HUES48 (cell line): ENCODE measurements at regions not wholly inside any gene's neighbourhood (a gene's known extent, or its start where the extent isn't known, plus 50 kb on each side); places are given as distances from the start of the nearest gene placed in this dataset.

ENCODE experiments used
- H3K27ac ChIP-seq: one replicate; pipeline ENCODE4 v1.7.0; 2013; ENCODE audit warnings: low read depth, low read length, inconsistent platforms
- H3K27me3 ChIP-seq: 2 replicates; pipeline ENCODE4 v1.6.1; 2013; ENCODE audit warnings: mild to moderate bottlenecking, low read length; ENCODE audit not compliant: control insufficient read depth, insufficient read depth
- H3K36me3 ChIP-seq: 2 replicates; pipeline ENCODE4 v1.6.1; 2013; ENCODE audit warnings: low read length; ENCODE audit not compliant: control insufficient read depth, insufficient read depth
- H3K4me1 ChIP-seq: 2 replicates; pipeline ENCODE4 v1.6.1; 2013; ENCODE audit warnings: mild to moderate bottlenecking, low read length; ENCODE audit not compliant: control insufficient read depth, insufficient read depth
- H3K4me3 ChIP-seq: 2 replicates; pipeline ENCODE4 v1.5.1; 2013; ENCODE audit warnings: mild to moderate bottlenecking, low read depth, low read length
- H3K9ac ChIP-seq: 2 replicates; pipeline ENCODE4 v1.6.1; 2013; ENCODE audit warnings: mild to moderate bottlenecking, low read depth, low read length, moderate library complexity
- H3K9me3 ChIP-seq: 2 replicates; pipeline ENCODE4 v1.6.1; 2013; ENCODE audit warnings: low read length; ENCODE audit not compliant: control insufficient read depth, insufficient read depth

GRCh38 chr1:115547696-115548095 is 94.1 kb upstream of the VANGL1 start:
- H3K27me3 ChIP-seq: no peaks in the 10 kb centered on the region

GRCh38 chr1:115546846-115547245 is 94.9 kb upstream of the VANGL1 start:
- H3K9me3 ChIP-seq: no peaks in the 10 kb centered on the region
- H3K4me3 ChIP-seq: no peak overlapping the region
- H3K27ac ChIP-seq: no peak overlapping the region
- H3K4me1 ChIP-seq: peaks cover 13% of the 10 kb centered on the region
- H3K9ac ChIP-seq: no peak overlapping the region
- no peaks in the 10 kb centered on the region for H3K27me3 ChIP-seq
- H3K36me3 ChIP-seq: no peaks in the 10 kb centered on the region

More at GRCh38 chr1:115547696-115548095, 94.1 kb upstream of the VANGL1 start:
- H3K4me3 ChIP-seq: no peak overlapping the region
- H3K4me1 ChIP-seq: peaks cover 13% of the 10 kb centered on the region
- no peaks in the 10 kb centered on the region for H3K36me3 ChIP-seq
- H3K9me3 ChIP-seq: no peaks in the 10 kb centered on the region
- no peak overlapping the region for H3K9ac ChIP-seq
- no peak overlapping the region for H3K27ac ChIP-seq

- peak overlapping the region; percentile 79 for H3K27ac ChIP-seq
- H3K36me3 ChIP-seq: no peaks in the 10 kb centered on the region
- H3K4me1 ChIP-seq: peaks cover 13% of the 10 kb centered on the region
- H3K4me3 ChIP-seq: no peak overlapping the region
- no peaks in the 10 kb centered on the region for H3K9me3 ChIP-seq
- peak overlapping the region; percentile 60; the same call in 1 of the 2 replicates for H3K9ac ChIP-seq
- H3K27me3 ChIP-seq: no peaks in the 10 kb centered on the region
These were observed 95.7 kb upstream of the VANGL1 start for GRCh38 chr1:115545791-115546733.

GRCh38 chr1:115545096-115545720 is 96.6 kb upstream of the VANGL1 start:
- Histone ChIP-seq H3K4me1 (peaks cover 13% of the 10 kb centered on the region), H3K9me3 (no peaks in the 10 kb centered on the region), H3K9ac (no peak overlapping the region), H3K36me3 (no peaks in the 10 kb centered on the region), H3K27ac (peak overlapping the region; percentile 65), H3K27me3 (no peaks in the 10 kb centered on the region), H3K4me3 (no peak overlapping the region)

GRCh38 chr1:115544131-115544530 is 97.6 kb upstream of the VANGL1 start:
- Histone ChIP-seq H3K9me3 (no peaks in the 10 kb centered on the region), H3K27ac (no peak overlapping the region)

GRCh38 chr1:115543247-115543646 is 98.5 kb upstream of the VANGL1 start:
- no peak overlapping the region for H3K9ac ChIP-seq
- no peak overlapping the region for H3K27ac ChIP-seq
- H3K36me3 ChIP-seq: no peaks in the 10 kb centered on the region
- H3K27me3 ChIP-seq: no peaks in the 10 kb centered on the region
- peaks cover 13% of the 10 kb centered on the region for H3K4me1 ChIP-seq
- H3K9me3 ChIP-seq: no peaks in the 10 kb centered on the region
- H3K4me3 ChIP-seq: no peak overlapping the region

More at GRCh38 chr1:115544131-115544530, 97.6 kb upstream of the VANGL1 start:
- Histone ChIP-seq H3K36me3 (no peaks in the 10 kb centered on the region), H3K4me1 (peaks cover 13% of the 10 kb centered on the region), H3K4me3 (no peak overlapping the region), H3K27me3 (no peaks in the 10 kb centered on the region), H3K9ac (no peak overlapping the region)

GRCh38 chr1:115539736-115540135 is 102.0 kb upstream of the VANGL1 start:
- H3K9me3 ChIP-seq: no peaks in the 10 kb centered on the region
- no peaks in the 10 kb centered on the region for H3K4me1 ChIP-seq
- H3K36me3 ChIP-seq: no peaks in the 10 kb centered on the region
- no peak overlapping the region for H3K4me3 ChIP-seq
- H3K27me3 ChIP-seq: no peaks in the 10 kb centered on the region
- H3K9ac ChIP-seq: no peak overlapping the region
- no peak overlapping the region for H3K27ac ChIP-seq

- Histone ChIP-seq H3K9ac (no peak overlapping the region), H3K27me3 (no peaks in the 10 kb centered on the region), H3K4me3 (no peak overlapping the region), H3K9me3 (no peaks in the 10 kb centered on the region), H3K27ac (no peak overlapping the region), H3K4me1 (no peaks in the 10 kb centered on the region), H3K36me3 (no peaks in the 10 kb centered on the region)
These were observed 102.7 kb upstream of the VANGL1 start for GRCh38 chr1:115539061-115539460.

GRCh38 chr1:115538579-115538978 is 103.2 kb upstream of the VANGL1 start:
- Histone ChIP-seq H3K4me3 (no peak overlapping the region), H3K4me1 (no peaks in the 10 kb centered on the region), H3K27ac (no peak overlapping the region), H3K36me3 (no peaks in the 10 kb centered on the region), H3K9ac (no peak overlapping the region), H3K27me3 (no peaks in the 10 kb centered on the region), H3K9me3 (no peaks in the 10 kb centered on the region)

GRCh38 chr1:115537415-115537814 is 104.4 kb upstream of the VANGL1 start:
- Histone ChIP-seq H3K27me3 (no peaks in the 10 kb centered on the region), H3K4me3 (no peak overlapping the region), H3K4me1 (peaks cover 4% of the 10 kb centered on the region; the same call in 1 of the 2 replicates), H3K36me3 (no peaks in the 10 kb centered on the region), H3K27ac (no peak overlapping the region), H3K9ac (no peak overlapping the region), H3K9me3 (no peaks in the 10 kb centered on the region)

- Histone ChIP-seq H3K4me1 (peaks cover 14% of the 10 kb centered on the region), H3K4me3 (no peak overlapping the region), H3K36me3 (no peaks in the 10 kb centered on the region), H3K9ac (no peak overlapping the region), H3K9me3 (no peaks in the 10 kb centered on the region), H3K27ac (no peak overlapping the region), H3K27me3 (no peaks in the 10 kb centered on the region)
These were observed 105.4 kb upstream of the VANGL1 start for GRCh38 chr1:115536279-115536816.
